ENCODE measurements at regions not wholly inside any gene's neighbourhood (a gene's known extent, or its start where the extent isn't known, plus 50 kb on each side); places are given as distances from the start of the nearest gene placed in this dataset.

GRCh38 chr10:43715334-43715733 is 66.7 kb upstream of the ZNF32 start:
- TF ChIP-seq CTCF (IDR thresholded peaks at IDR 0.05) (no peak), EP300 (IDR thresholded peaks at IDR 0.05) (no peak)

All from tibial nerve (tissue), 4 donors.